Left ventricle myocardium superior (tissue), 1 donor: ENCODE measurements at regions not wholly inside any gene's neighbourhood (a gene's known extent, or its start where the extent isn't known, plus 50 kb on each side); places are given as distances from the start of the nearest gene placed in this dataset.
"Not testable (repeated sequence)": the region's sequence is repeated elsewhere in the genome, so short reads cannot be mapped to it uniquely, and the experiment has no call there.

ENCODE experiments used
- ATAC-seq: fragments of 200-7000 bp; cut with Tn5 transposase; one replicate; pipeline ENCODE4 v1.9.1; 2020; ENCODE audit warnings: mild to moderate bottlenecking, moderate library complexity
- DNase-seq: peaks from one replicate; pipeline ENCODE4 v3.0.0-alpha.2; 2020
- intact Hi-C: fragments of 100-400 bp; cut with micrococcal nuclease; formaldehyde crosslinking; loops from one replicate; pipeline ENCODE4 v1.11.0; 2022
- donor health status: DM: no; HTN: yes; CAD: no; lungs with severe emphysema.

DNA sequence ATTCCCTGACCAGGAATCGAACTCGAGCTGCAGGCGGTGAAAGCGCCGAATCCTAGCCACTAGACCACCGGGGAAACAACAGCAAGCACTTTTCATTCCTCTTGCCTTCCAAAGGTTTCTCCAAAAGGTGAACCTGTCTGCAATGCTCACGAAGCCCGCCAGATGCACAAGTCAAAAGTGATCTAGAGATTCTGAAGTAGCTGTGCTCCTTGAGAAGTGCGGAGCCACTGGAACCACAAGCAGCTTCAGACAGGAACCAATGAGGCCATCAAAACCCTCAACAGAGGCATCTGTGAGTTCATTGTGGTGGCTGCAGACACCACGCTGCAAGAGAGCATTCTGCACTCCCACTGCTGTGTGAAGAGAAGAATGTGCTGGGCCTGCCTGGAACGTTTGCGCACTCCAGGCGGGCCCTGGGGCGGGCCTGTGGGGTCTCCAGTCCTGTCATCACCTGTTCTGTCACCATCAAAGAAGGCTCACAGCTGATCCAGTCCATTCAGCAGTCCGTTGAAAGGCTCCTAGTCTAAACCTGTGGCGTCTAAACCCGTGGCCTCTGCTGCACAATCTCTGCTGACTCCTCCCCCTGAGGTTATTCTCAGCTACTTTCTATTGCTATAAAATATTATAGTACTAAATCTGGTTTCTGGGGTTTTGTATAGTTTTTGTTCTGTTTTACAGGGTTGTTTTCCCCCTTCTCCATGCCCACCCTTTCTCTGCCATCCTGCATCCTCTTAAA is 89.5 kb upstream of the FCGR1A start:
- intact Hi-C loops, ATAC-seq: not testable (repeated sequence)
- peak; percentile 13 for DNase-seq

DNA sequence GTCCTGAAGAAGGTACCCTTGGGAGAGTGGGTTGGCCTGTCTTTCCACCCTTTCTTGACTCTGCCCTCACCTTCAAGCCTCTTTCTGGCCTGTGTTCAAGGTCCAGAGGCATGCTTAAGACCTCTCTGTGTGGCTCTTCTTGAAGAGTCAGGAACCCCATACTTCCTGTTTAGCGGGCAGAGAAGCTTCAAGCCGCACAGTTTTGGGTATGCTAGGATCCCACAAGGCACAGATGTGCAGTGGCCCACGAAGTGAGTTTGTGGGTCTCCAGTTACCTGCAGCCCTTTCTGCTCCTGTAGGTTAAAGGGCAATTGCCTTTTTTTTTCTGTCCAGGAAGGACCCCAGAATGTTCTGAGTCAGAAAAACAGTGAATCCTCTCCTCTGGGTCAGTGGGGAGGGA is 87.4 kb upstream of the FCGR1A start:
- intact Hi-C loops, ATAC-seq: not testable (repeated sequence)

DNA sequence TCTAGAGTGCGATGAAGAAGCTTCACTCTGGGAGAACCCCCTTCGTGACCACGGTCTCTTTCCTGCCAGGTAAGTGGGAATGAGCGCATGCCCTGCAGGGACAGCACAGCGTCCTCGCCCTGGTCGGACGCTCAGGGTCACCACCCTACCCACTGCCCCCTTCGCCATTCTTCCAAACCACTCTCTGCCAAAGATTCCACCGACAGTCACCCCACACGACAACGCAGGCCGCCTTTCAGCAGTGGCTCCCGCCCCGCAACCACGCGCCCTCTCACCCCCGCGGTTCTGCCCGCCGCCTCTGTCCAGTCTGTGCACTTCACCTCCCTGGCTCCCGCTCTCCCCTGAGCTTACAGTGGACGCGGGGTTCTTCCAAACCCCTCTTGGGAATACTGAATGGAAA is 82.3 kb upstream of the FCGR1A start:
- ATAC-seq, DNase-seq, intact Hi-C loops: not testable (repeated sequence)

More for the DNA sequence above, 87.4 kb upstream of the FCGR1A start:
- not testable (repeated sequence) for DNase-seq

DNA sequence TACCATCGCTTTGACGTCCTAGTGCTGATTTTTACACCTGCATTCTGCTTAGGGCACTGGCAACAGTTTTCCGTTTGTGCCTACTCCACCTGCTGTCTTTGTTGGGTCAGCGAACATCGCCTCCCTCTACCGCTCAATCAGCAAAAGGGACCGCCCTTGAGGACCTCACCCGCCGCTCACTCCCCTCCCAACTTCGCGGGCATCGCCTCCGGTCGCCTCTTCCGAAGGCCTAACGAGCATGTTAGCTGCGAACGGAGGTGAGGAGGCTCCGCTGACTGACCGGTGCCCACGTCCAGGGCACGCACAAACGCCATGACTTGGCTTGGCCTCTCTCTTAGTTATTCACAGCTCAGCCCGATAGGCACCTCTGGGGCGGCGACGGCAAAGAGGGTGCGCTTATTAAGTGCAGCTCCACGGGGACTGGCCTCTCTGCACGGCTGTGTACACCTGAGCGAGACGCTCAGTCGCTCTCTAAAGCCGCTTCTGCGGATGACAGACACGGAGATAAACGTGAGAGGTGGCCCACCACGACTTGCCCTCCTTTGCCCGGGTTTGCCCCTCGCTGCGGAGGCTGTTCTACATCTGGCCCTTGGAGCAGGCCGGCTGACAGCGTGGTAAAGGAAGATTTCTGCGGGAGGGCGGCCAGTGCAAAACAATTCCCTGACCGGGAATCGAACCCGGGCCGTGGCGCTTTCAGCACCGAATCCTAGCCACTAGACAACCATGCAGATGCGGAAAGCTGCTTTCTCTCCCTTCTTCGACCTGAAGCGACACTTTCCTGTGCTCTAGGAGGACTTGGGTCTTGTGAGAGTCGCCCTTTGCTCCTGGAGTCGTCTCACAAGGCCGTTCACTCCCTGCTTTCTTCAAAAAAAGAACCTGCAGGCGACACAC is 81.6 kb upstream of the FCGR1A start:
- intact Hi-C loops, ATAC-seq: not testable (repeated sequence)

DNA sequence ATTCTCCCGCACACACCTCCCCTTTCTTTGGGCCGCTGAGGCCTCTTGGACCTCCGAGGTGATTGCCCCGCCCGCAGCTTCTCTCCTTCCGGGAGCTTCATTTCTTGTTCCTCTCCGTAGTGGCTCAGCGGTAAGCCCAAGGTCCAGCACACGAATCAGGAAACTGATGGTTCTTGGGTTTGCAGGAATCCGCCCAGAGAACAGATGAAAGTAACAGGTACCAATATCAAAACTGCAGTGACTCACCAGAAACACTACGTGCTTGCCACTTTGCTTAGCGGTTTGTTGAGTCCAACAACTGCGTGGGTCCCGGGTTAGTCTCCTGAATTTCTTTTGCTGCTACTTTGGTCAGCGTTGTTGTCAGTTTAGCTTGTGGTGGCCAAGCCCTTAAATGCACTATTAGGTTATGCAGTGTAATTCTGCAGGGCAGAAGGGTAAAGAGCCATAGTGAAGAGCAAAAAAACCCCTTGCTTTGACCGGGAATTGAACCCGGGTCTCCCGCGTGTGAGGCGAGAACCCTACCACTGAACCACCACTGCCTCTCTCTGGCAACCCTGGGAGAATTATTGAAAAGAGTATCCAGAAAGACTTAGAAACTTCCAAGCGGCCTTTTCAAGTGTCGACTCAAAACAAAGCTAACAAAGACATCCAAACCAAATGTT is 74.2 kb upstream of the FCGR1A start:
- intact Hi-C loops = not testable (repeated sequence)
- DNase-seq (peak; percentile 65), ATAC-seq (peak; percentile 95)

More for the DNA sequence above, 81.6 kb upstream of the FCGR1A start:
- DNase-seq = not testable (repeated sequence)

DNA sequence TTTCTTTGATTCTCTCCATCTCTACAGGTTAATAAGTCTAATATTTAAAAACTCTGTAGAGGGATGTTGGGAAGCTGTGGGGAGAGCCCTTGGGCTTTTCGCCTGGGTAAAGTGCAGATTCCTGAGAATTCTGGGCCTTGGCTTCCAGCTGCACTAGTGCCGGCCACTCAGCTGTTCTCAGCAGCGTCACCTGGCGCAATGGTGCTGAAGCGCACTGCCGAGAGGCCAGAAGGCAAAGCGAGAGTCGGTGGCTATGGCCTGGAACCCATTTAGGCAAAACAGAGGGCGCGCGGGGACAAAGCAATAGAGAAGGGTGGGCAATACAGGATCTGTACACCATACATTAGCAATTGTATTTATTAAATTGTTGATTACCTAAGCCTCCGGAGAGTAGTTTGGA is 70.8 kb upstream of the FCGR1A start:
- intact Hi-C loops, DNase-seq: not testable (repeated sequence)
- ATAC-seq = peak; percentile 82

DNA sequence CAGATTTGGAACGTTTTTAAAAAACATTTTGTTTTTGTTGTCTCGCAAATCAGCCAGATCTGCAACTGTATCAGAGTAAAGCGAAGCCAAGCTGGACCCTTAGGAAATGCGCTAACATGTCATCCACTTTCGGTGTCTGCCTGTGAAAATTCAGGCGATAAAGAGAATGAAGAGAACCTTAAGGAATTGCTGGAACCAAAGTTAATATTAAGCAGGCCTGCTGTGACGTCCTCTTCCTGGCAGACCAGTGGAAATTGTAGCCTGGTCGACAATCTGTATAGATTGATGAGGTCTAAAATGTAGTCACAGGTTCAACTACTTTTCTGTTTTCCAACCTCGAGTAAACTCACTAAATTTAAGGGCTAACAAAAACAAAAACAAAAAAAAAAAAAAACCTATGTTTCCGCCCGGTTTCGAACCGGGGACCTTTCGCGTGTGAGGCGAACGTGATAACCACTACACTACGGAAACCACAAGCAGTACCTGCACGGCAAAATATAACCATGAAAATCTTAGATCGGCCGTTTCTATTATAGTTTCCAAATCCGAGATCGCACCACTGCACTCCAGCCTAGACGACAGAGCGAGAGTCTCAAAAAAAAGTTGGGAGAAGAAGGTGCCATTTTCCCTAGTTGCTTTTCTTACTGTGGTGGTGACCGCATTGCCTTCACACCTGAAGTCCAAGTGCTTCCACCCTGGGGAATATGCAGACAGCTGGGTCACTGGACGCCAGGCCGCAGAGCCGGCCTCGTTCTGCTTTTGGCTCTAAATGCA is 70.2 kb upstream of the FCGR1A start:
- ATAC-seq = peak; percentile 72
- DNase-seq, intact Hi-C loops: not testable (repeated sequence)

DNA sequence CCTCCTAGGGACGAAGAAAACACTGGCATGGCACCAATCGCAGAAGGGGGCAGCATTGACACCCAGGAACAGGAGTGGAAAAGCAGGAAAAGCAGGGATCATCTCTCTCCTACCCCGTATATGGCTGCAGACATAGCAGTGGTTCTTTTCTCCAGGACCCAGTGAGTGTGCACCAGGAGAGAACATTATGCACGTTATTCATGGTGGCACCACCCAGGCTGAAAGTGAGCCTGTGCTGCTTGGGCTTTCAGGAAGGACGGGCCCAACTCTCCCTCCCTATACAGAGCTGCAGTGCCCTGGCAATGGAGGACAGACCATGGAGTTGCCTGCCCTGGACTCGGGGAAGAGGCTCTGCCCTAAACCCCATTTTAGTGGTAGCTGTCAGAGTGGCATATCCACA is 69.0 kb upstream of the FCGR1A start:
- ATAC-seq, DNase-seq, intact Hi-C loops: not testable (repeated sequence)

DNA sequence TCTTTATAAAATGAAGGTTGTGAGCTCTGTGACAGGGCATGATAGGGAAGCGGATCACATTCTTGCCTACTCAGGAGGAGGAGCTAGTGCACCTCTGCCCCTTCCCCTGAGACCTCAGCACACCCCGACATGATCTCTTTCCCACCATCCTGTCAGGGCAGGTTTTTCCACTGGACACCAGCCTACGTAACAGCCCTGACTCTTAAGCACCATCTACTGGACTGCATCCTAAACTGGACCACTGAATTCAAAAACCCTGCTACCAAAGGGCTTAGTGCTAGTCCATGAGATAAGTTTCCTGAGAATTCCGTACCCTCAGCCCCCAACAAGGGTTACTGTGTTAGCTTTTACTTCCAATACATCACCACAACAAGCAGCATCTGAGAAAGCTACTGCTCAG is 68.5 kb upstream of the FCGR1A start:
- DNase-seq, intact Hi-C loops, ATAC-seq: not testable (repeated sequence)

DNA sequence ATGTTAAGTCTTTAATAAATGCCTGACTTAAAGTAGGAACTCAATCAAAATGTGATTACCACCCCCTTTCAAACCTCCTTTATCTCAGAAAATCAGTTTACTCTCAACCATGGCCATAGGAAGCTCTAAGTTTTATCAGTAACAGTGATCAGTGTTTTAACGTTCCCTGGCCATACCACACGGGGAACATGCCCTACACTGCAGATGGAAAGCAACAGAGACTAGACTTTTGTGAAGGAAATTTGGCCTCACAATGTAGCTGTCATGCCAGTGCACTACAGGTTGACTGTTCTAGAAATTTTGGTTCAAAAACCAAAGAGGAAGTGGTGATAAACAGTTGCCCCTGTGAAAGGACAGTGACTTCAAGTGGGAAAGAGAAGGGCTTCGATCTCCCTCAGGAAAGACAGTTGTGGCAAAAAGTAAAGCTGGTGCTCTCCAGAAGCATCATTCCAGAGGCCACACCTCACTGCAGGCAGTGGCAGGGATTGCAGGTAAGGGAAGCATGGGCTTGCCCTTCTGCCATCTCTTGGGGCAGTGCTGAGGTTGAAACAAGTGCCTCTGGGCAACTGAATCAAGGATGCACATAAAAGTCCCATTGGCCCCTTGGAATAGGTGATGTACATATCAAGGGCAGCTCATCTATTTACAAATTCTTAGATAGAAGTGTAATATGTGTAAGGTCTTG is 57.7 kb upstream of the FCGR1A start:
- ATAC-seq, DNase-seq, intact Hi-C loops: not testable (repeated sequence)

DNA sequence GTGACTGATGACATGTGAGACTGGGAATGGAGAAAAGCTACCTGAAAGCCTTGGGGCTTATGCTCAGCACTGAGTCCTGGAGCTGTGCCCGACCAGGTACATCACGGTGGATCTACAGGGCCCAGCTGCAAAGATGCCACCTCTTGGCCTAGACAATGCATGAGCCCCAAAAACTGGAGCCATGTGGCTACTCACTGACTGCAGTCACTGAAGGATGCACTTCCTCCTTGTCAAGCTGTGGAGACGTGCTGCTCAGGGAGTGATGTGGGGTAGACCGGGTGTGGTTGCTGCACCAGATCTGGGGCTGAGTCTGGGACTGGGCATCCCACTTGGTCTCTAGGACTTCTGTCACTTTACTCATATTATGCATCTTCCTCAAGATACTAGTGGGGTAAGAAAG is 55.8 kb upstream of the FCGR1A start:
- ATAC-seq, DNase-seq, intact Hi-C loops: not testable (repeated sequence)

DNA sequence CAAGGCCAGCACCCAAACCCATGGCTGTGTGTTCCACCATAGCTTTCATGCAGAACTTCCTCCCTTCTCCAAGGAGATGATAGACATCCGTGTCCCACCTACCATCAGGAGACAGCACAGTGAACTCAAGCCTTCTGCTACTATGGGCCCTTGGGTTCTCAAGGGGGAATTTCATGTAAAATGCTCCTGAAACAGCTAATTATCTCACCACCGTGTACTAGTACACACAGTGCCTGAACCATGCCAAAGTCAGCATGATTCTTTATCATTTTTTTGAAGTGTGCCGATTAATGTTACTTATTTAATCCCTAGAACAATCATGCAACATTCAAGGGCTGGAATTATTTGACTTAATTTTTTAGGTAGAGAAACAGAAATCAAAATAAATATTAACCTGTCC is 53.9 kb upstream of the FCGR1A start:
- DNase-seq, ATAC-seq: not testable (repeated sequence)

More for the DNA sequence above, 53.9 kb upstream of the FCGR1A start:
- intact Hi-C loops = not testable (repeated sequence)
